Cardiac septum (tissue), 1 donor: ENCODE measurements at regions not wholly inside any gene's neighbourhood (a gene's known extent, or its start where the extent isn't known, plus 50 kb on each side); places are given as distances from the start of the nearest gene placed in this dataset.

Experiments
- DNase-seq: peaks from one replicate; pipeline ENCODE4 v3.0.0-alpha.2; 2020; ENCODE audit warnings: low spot score
- intact Hi-C: fragments of 100-400 bp; cut with DNase I; formaldehyde crosslinking; loops from one replicate; pipeline ENCODE4 v1.14.0; 2022
- donor health status: DM: no; HTN: no; CAD: no.

- intact Hi-C loops = no loop called here
- no peak for DNase-seq
These were observed 73.2 kb downstream of the PDGFA start for GRCh38 chr7:446289-446935.
